ENCODE measurements at regions not wholly inside any gene's neighbourhood (a gene's known extent, or its start where the extent isn't known, plus 50 kb on each side); places are given as distances from the start of the nearest gene placed in this dataset.
"Not testable (repeated sequence)": the region's sequence is repeated elsewhere in the genome, so short reads cannot be mapped to it uniquely, and the experiment has no call there.

GRCh38 chr2:166695154-166695553, 193.1 kb upstream of the XIRP2 start:
- DNase-seq (ENCODE audit: low read depth, low spot score) (no peak), ATAC-seq (no peak)
- Histone ChIP-seq H3K4me2 (ENCODE audit: low read length) (no peak overlapping the region), H3K27ac (ENCODE audit: low read depth, low read length) (no peak overlapping the region), H3K9ac (ENCODE audit: low read length) (no peak overlapping the region), H3K9me3 (ENCODE audit: control insufficient read depth in 1 of 2, insufficient read depth in 1 of 2, low read depth in 1 of 2, low read length in 2 of 2) (peaks cover 0 to 6% of the 10 kb centered on the region in 2 experiments; a peak in 2 of 4 replicates), H3K27me3 (ENCODE audit: insufficient read depth, low read length) (no peaks in the 10 kb centered on the region), H3K9me2 (ENCODE audit: insufficient read depth) (no peaks in the 10 kb centered on the region), H3K4me1 (ENCODE audit: control insufficient read depth in 1 of 2, insufficient read depth in 2 of 2, low read length in 2 of 2) (no peaks in the 10 kb centered on the region), H3K36me3 (ENCODE audit: control insufficient read depth in 1 of 2, insufficient read depth in 2 of 2, low read length in 2 of 2) (no peaks in the 10 kb centered on the region), H2AFZ (ENCODE audit: low read depth, low read length, poor library complexity, severe bottlenecking) (no peak overlapping the region), H3K79me2 (ENCODE audit: insufficient read depth, low read length) (no peaks in the 10 kb centered on the region), H4K20me1 (ENCODE audit: insufficient read depth) (no peaks in the 10 kb centered on the region), H3K4me3 (replicated peaks in 1 of 2; ENCODE audit: low read depth in 1 of 2, low read length in 2 of 2) (no peak overlapping the region)
- RAD21 ChIA-PET (ENCODE audit: low non-redundant PET in 1 of 2, low total read pairs in 2 of 2, uncharacterized antibody in 2 of 2, unreplicated experiment in 2 of 2) = no interaction called here
- TF ChIP-seq RAD21 (IDR thresholded peaks at IDR 0.05; ENCODE audit: low read depth) = no peak
- no peak for TF ChIP-seq SRF (IDR thresholded peaks at IDR 0.05; ENCODE audit: low read depth)
- TF ChIP-seq, protein P1, sequence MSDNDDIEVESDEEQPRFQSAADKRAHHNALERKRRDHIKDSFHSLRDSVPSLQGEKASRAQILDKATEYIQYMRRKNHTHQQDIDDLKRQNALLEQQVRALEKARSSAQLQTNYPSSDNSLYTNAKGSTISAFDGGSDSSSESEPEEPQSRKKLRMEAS (IDR thresholded peaks at IDR 0.05) = no peak
- CTCF ChIA-PET = no interaction called here
- POLR2A ChIA-PET = no interaction called here
- no TSS peak for BruUV-seq (replicated peaks)
- intact Hi-C loops (cut with micrococcal nuclease) = no loop called here

DNA sequence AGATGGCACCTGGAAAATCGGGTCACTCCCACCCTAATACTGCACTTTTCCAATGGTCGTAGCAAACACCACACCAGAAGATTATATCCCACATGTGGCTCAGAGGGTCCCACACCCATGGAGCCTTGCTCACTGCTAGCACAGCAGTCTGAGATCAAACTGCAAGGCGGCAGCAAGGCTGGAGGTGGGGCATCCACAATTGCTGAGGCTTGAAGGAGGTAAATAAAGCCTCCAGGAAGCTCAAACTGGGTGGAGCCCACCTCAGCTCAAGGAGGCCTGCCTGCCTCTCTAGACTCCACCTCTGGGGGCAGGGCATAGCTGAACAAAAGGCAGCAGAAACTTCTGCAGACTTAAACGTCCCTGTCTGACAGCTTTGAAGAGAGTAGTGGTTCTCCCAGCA, 192.0 kb upstream of the SCN7A start:
- ATAC-seq; intact Hi-C loops (cut with micrococcal nuclease); H3K27ac ChIP-seq (ENCODE audit: low read depth, low read length); H3K9ac ChIP-seq (ENCODE audit: low read length); H4K20me1 ChIP-seq (ENCODE audit: insufficient read depth); H3K9me3 ChIP-seq (ENCODE audit: control insufficient read depth in 1 of 2, insufficient read depth in 1 of 2, low read depth in 1 of 2, low read length in 2 of 2); DNase-seq (ENCODE audit: low read depth, low spot score); RAD21 ChIA-PET (ENCODE audit: low non-redundant PET in 1 of 2, low total read pairs in 2 of 2, uncharacterized antibody in 2 of 2, unreplicated experiment in 2 of 2); H3K79me2 ChIP-seq (ENCODE audit: insufficient read depth, low read length); H3K27me3 ChIP-seq (ENCODE audit: insufficient read depth, low read length); H3K4me1 ChIP-seq (ENCODE audit: control insufficient read depth in 1 of 2, insufficient read depth in 2 of 2, low read length in 2 of 2); H3K4me2 ChIP-seq (ENCODE audit: low read length); H3K36me3 ChIP-seq (ENCODE audit: control insufficient read depth in 1 of 2, insufficient read depth in 2 of 2, low read length in 2 of 2); H3K9me2 ChIP-seq (ENCODE audit: insufficient read depth); POLR2A ChIA-PET; H2AFZ ChIP-seq (ENCODE audit: low read depth, low read length, poor library complexity, severe bottlenecking); CTCF ChIA-PET; BruUV-seq (replicated peaks); H3K4me3 ChIP-seq (replicated peaks in 1 of 2; ENCODE audit: low read depth in 1 of 2, low read length in 2 of 2): not testable (repeated sequence)

GRCh38 chr2:166677996-166678395, 183.9 kb upstream of the SCN7A start:
- POLR2A ChIA-PET = no interaction called here
- H3K4me2 ChIP-seq (ENCODE audit: low read length) = no peak overlapping the region
- H3K9me2 ChIP-seq (ENCODE audit: insufficient read depth) = no peaks in the 10 kb centered on the region
- no peak overlapping the region for H2AFZ ChIP-seq (ENCODE audit: low read depth, low read length, poor library complexity, severe bottlenecking)
- RAD21 ChIA-PET (ENCODE audit: low non-redundant PET in 1 of 2, low total read pairs in 2 of 2, uncharacterized antibody in 2 of 2, unreplicated experiment in 2 of 2) = no interaction called here
- H3K27me3 ChIP-seq (ENCODE audit: insufficient read depth, low read length) = no peaks in the 10 kb centered on the region
- peaks cover 0 to 8% of the 10 kb centered on the region in 2 experiments; a peak in 2 of 4 replicates for H3K9me3 ChIP-seq (ENCODE audit: control insufficient read depth in 1 of 2, insufficient read depth in 1 of 2, low read depth in 1 of 2, low read length in 2 of 2)
- H3K9ac ChIP-seq (ENCODE audit: low read length) = no peak overlapping the region
- no peaks in the 10 kb centered on the region for H4K20me1 ChIP-seq (ENCODE audit: insufficient read depth)
- no peaks in the 10 kb centered on the region for H3K4me1 ChIP-seq (ENCODE audit: control insufficient read depth in 1 of 2, insufficient read depth in 2 of 2, low read length in 2 of 2)
- no peak overlapping the region for H3K4me3 ChIP-seq (replicated peaks in 1 of 2; ENCODE audit: low read depth in 1 of 2, low read length in 2 of 2)
- no peaks in the 10 kb centered on the region for H3K79me2 ChIP-seq (ENCODE audit: insufficient read depth, low read length)
- DNase-seq (ENCODE audit: low read depth, low spot score) (no peak), ATAC-seq (no peak)
- intact Hi-C loops (cut with micrococcal nuclease) = no loop called here
- no peak overlapping the region for H3K27ac ChIP-seq (ENCODE audit: low read depth, low read length)
- CTCF ChIA-PET = no interaction called here
- no TSS peak for BruUV-seq (replicated peaks)
- H3K36me3 ChIP-seq (ENCODE audit: control insufficient read depth in 1 of 2, insufficient read depth in 2 of 2, low read length in 2 of 2) = no peaks in the 10 kb centered on the region
- TF ChIP-seq, protein P2, sequence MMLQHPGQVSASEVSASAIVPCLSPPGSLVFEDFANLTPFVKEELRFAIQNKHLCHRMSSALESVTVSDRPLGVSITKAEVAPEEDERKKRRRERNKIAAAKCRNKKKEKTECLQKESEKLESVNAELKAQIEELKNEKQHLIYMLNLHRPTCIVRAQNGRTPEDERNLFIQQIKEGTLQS (IDR thresholded peaks at IDR 0.05) = no peak
- TF ChIP-seq, protein P3, sequence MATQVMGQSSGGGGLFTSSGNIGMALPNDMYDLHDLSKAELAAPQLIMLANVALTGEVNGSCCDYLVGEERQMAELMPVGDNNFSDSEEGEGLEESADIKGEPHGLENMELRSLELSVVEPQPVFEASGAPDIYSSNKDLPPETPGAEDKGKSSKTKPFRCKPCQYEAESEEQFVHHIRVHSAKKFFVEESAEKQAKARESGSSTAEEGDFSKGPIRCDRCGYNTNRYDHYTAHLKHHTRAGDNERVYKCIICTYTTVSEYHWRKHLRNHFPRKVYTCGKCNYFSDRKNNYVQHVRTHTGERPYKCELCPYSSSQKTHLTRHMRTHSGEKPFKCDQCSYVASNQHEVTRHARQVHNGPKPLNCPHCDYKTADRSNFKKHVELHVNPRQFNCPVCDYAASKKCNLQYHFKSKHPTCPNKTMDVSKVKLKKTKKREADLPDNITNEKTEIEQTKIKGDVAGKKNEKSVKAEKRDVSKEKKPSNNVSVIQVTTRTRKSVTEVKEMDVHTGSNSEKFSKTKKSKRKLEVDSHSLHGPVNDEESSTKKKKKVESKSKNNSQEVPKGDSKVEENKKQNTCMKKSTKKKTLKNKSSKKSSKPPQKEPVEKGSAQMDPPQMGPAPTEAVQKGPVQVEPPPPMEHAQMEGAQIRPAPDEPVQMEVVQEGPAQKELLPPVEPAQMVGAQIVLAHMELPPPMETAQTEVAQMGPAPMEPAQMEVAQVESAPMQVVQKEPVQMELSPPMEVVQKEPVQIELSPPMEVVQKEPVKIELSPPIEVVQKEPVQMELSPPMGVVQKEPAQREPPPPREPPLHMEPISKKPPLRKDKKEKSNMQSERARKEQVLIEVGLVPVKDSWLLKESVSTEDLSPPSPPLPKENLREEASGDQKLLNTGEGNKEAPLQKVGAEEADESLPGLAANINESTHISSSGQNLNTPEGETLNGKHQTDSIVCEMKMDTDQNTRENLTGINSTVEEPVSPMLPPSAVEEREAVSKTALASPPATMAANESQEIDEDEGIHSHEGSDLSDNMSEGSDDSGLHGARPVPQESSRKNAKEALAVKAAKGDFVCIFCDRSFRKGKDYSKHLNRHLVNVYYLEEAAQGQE (IDR thresholded peaks at IDR 0.05; ENCODE audit: low read depth) = no peak
- TF ChIP-seq YY1 (IDR thresholded peaks at IDR 0.05; ENCODE audit: extremely low read depth, insufficient replicate concordance, low read depth, low read length) = no peak
- TF ChIP-seq ZNF274 (IDR thresholded peaks at IDR 0.05; ENCODE audit: low read depth, low read length) = no peak
- no peak for TF ChIP-seq JUND (IDR thresholded peaks at IDR 0.05)
- no peak for TF ChIP-seq SRF (IDR thresholded peaks at IDR 0.05; ENCODE audit: low read depth)
- TF ChIP-seq EZH2 (IDR thresholded peaks at IDR 0.05) = no peak
